ENCODE measurements at regions not wholly inside any gene's neighbourhood (a gene's known extent, or its start where the extent isn't known, plus 50 kb on each side); places are given as distances from the start of the nearest gene placed in this dataset.

GRCh38 chr12:125240717-125241116, 175.5 kb downstream of the AACS start:
- TF ChIP-seq CTCF (IDR thresholded peaks at IDR 0.05): no peak
- H3K27me3 Mint-ChIP-seq (ENCODE audit: insufficient read depth): peaks cover 10% of the 10 kb centered on the region
- peaks cover 4% of the 10 kb centered on the region; the same call in 1 of the 2 replicates for H3K9me3 Mint-ChIP-seq
- H3K4me1 Mint-ChIP-seq (ENCODE audit: low read depth): no peaks in the 10 kb centered on the region
- no peak overlapping the region for H3K27ac Mint-ChIP-seq
- no peaks in the 10 kb centered on the region for H3K36me3 Mint-ChIP-seq (ENCODE audit: low read depth)
- DNase-seq: no peak
- no peak overlapping the region for H3K4me3 Mint-ChIP-seq

DNA sequence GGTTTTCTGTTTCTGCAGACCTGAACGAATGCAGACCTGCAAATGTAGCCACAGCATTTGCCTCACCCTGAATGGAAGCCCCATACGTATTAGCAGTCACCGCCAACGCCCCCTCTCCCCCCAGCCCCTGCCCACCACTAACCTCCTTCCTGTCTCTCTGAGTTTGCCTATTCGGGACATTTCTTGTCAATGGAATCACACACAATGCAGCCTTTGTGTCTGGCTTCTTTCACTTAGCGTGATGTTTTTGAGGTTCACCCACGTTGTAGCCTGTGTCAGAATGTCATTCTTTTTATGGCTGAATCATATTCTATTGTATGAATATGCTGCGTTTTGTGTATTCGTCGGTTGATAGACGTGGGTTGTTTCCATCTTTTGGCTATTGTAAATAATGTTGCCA, 178.6 kb downstream of the AACS start:
- no peaks in the 10 kb centered on the region; the same call in 1 of the 2 replicates for H3K9me3 Mint-ChIP-seq
- H3K4me1 Mint-ChIP-seq (ENCODE audit: low read depth): no peaks in the 10 kb centered on the region
- TF ChIP-seq CTCF (IDR thresholded peaks at IDR 0.05): no peak
- DNase-seq: no peak
- no peaks in the 10 kb centered on the region for H3K36me3 Mint-ChIP-seq (ENCODE audit: low read depth)
- H3K27ac Mint-ChIP-seq: no peak overlapping the region
- H3K4me3 Mint-ChIP-seq: no peak overlapping the region
- H3K27me3 Mint-ChIP-seq (ENCODE audit: insufficient read depth): peaks cover 11% of the 10 kb centered on the region

GRCh38 chr12:125244338-125244737, 179.1 kb downstream of the AACS start:
- H3K27ac Mint-ChIP-seq: no peak overlapping the region
- no peaks in the 10 kb centered on the region for H3K36me3 Mint-ChIP-seq (ENCODE audit: low read depth)
- peaks cover 9% of the 10 kb centered on the region for H3K27me3 Mint-ChIP-seq (ENCODE audit: insufficient read depth)
- H3K4me3 Mint-ChIP-seq: no peak overlapping the region
- H3K4me1 Mint-ChIP-seq (ENCODE audit: low read depth): no peaks in the 10 kb centered on the region
- no peak for DNase-seq
- H3K9me3 Mint-ChIP-seq: no peaks in the 10 kb centered on the region
- TF ChIP-seq CTCF (IDR thresholded peaks at IDR 0.05): no peak

DNA sequence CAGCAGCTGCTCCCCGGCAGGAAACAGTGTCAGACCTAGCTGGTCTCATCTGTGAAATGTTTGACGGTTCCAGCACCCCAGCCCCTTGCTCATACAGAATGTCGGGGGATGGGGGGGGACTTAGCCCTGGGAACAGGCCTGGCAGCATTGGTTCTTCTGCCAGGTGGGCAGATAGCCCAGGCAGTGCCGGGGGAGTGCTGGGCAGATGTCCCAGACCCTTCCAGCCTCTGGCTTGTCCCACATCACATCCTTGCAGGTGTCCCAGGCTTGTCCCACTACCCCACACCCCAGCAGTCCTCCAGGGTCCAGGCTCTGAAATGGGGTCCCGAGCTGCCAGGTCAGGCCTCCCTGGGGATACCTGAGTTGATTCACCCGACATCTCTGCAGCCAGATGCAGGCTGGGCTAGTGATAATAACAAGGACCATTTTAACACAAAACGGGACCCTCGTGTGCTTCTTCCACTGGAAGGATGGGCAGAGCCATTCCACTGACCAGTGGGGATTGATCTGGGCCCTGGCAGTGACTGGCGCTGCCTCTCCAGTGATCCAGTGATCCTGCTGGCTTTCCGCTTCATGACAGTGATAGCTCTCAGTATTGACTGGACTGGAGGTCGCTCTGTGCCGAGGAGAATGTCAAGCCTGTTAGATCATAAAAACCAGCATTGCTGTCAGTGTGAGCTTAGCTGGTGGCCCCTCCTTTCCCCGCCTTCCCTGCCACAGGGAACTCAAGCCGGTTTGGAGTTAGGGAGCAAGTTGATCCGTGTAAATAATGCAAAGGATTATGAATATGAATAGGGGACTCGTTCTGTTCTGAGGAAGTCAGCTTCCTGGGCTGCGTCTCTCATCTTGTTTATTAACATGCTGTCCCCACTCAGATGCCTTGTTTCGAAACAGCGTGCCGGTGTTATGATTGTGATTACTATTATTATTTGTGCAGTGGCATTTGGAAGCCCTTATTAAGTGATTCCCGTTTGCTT, 180.6 kb downstream of the AACS start:
- H3K36me3 Mint-ChIP-seq (ENCODE audit: low read depth): no peaks in the 10 kb centered on the region
- peaks cover 6% of the 10 kb centered on the region for H3K27me3 Mint-ChIP-seq (ENCODE audit: insufficient read depth)
- H3K4me3 Mint-ChIP-seq: no peak overlapping the region
- no peak overlapping the region for H3K27ac Mint-ChIP-seq
- no peak for TF ChIP-seq CTCF (IDR thresholded peaks at IDR 0.05)
- H3K9me3 Mint-ChIP-seq: no peaks in the 10 kb centered on the region
- no peak for DNase-seq
- H3K4me1 Mint-ChIP-seq (ENCODE audit: low read depth): no peaks in the 10 kb centered on the region

- Mint-ChIP-seq H3K36me3 (ENCODE audit: low read depth) (no peaks in the 10 kb centered on the region), H3K4me1 (ENCODE audit: low read depth) (no peaks in the 10 kb centered on the region), H3K27me3 (ENCODE audit: insufficient read depth) (peaks cover 6% of the 10 kb centered on the region), H3K27ac (no peak overlapping the region), H3K4me3 (no peak overlapping the region), H3K9me3 (no peaks in the 10 kb centered on the region)
- DNase-seq: no peak
- TF ChIP-seq CTCF (IDR thresholded peaks at IDR 0.05): no peak
Observed at GRCh38 chr12:125247477-125247876, 182.2 kb downstream of the AACS start.
